Stomach (tissue), 4 donors: ENCODE measurements at regions not wholly inside any gene's neighbourhood (a gene's known extent, or its start where the extent isn't known, plus 50 kb on each side); places are given as distances from the start of the nearest gene placed in this dataset.

Experiments used
- POLR2A ChIP-seq, 4 donors: fragments of 450-650 bp; IDR thresholded peaks; one replicate each; pipeline ENCODE4 v1.6.1; 2016; ENCODE audit warnings: antibody characterized with exemption in 4 of 4, control low read depth in 2 of 4, mild to moderate bottlenecking in 1 of 4, moderate library complexity in 1 of 4
- POLR2AphosphoS5 ChIP-seq, 3 donors: sonication (generic); formaldehyde crosslinking; IDR thresholded peaks; one replicate each; pipeline ENCODE4 v1.6.1; 2016; ENCODE audit warnings: antibody characterized with exemption in 3 of 3
- TF ChIP-seq, protein P1 (sequence below), 7 experiments: fragments of 450-650 bp in 4 of 7; fragments of 200-600 bp in 3 of 7; sonication (generic) in 3 of 7; IDR thresholded peaks; one replicate each; pipeline ENCODE4 v1.5.1; 2016 to 2019; ENCODE audit warnings: antibody characterized with exemption in 7 of 7, control low read depth in 2 of 7, mild to moderate bottlenecking in 1 of 7

- TF ChIP-seq POLR2A (IDR thresholded peaks at IDR 0.05) (no peak), POLR2AphosphoS5 (IDR thresholded peaks at IDR 0.05) (no peak)
- TF ChIP-seq, protein P1, sequence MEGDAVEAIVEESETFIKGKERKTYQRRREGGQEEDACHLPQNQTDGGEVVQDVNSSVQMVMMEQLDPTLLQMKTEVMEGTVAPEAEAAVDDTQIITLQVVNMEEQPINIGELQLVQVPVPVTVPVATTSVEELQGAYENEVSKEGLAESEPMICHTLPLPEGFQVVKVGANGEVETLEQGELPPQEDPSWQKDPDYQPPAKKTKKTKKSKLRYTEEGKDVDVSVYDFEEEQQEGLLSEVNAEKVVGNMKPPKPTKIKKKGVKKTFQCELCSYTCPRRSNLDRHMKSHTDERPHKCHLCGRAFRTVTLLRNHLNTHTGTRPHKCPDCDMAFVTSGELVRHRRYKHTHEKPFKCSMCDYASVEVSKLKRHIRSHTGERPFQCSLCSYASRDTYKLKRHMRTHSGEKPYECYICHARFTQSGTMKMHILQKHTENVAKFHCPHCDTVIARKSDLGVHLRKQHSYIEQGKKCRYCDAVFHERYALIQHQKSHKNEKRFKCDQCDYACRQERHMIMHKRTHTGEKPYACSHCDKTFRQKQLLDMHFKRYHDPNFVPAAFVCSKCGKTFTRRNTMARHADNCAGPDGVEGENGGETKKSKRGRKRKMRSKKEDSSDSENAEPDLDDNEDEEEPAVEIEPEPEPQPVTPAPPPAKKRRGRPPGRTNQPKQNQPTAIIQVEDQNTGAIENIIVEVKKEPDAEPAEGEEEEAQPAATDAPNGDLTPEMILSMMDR (IDR thresholded peaks at IDR 0.05) = no peak
These were observed 62.5 kb upstream of the CAPZB start for GRCh38 chr1:19547814-19548213.
